HG02885 (cell line): ENCODE measurements at regions not wholly inside any gene's neighbourhood (a gene's known extent, or its start where the extent isn't known, plus 50 kb on each side); places are given as distances from the start of the nearest gene placed in this dataset.
A peak's percentile ranks its signal among the peaks of the same experiment; 100 is the strongest.

ENCODE experiments used
- ATAC-seq: cut with Tn5 transposase; IDR thresholded peaks from one replicate; pipeline ENCODE4 v1.9.1; 2021; ENCODE audit warnings: mild to moderate bottlenecking; ENCODE audit not compliant: unreplicated experiment, poor library complexity

DNA sequence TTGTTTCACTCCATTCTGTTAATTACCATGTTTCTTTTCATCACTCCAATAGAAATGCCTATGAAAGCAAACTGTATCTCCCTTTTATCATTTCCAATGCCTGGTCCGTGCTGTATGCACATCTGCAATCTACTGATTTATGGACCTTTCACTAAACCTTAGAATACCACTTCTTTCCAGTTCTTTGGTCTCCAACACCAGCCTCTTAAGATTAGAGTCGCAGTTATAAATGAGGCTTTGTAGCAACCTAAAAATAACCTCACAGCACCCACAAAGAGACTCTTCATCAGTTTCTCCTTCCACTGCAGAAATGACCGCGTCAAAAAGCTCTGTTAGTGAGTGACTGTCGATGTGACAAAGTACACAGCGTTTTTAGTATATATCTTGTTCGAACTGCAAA lies 282.6 kb downstream of the ADGRA3 start:
- ATAC-seq = no peak

GRCh38 chr4:22220965-22221364 lies 272.4 kb upstream of the KCNIP4 start:
- no peak for ATAC-seq

GRCh38 chr4:22217480-22217879 lies 268.9 kb upstream of the KCNIP4 start:
- no peak for ATAC-seq

DNA sequence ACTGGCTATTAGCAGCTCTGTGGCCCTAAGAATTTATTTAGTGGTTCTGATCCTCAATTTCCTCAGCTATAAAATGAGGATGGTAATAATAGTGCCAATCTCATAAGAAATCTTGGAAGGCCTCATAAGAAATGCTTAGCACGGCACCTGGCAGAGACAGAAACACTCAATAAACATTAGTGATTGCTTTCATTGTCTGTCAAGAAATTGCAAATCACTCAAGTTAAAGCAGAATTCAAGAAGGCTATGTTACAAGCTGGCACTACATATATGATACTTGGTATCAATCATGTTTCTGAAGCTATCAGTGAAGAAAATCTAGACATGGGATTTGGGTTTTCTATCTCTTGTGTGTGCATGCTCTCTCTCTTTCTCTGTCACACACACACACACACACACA lies 267.7 kb upstream of the KCNIP4 start:
- no peak for ATAC-seq

DNA sequence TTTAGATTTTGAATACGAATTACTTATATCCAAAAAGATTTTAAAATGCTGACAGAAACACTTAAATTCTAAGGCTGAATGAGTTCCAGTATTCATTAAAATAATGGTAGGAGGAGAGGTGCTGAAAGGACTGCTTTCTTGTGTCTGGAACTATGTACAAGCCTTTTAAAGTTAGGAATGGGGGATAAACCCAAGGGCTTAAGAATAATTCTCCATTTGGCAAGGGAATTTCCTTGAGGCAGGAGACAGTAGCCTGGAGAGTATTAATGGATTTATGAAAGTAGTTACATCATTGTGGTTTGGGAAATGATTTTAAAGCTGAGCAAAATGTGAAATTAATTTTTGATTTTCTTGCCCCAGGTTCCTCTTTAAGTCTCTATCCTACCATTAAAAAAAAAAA lies 266.5 kb upstream of the KCNIP4 start:
- ATAC-seq = no peak

GRCh38 chr4:22203711-22204011 lies 255.1 kb upstream of the KCNIP4 start:
- ATAC-seq = no peak

- no peak for ATAC-seq
These were observed 254.6 kb upstream of the KCNIP4 start for GRCh38 chr4:22202975-22203710.

DNA sequence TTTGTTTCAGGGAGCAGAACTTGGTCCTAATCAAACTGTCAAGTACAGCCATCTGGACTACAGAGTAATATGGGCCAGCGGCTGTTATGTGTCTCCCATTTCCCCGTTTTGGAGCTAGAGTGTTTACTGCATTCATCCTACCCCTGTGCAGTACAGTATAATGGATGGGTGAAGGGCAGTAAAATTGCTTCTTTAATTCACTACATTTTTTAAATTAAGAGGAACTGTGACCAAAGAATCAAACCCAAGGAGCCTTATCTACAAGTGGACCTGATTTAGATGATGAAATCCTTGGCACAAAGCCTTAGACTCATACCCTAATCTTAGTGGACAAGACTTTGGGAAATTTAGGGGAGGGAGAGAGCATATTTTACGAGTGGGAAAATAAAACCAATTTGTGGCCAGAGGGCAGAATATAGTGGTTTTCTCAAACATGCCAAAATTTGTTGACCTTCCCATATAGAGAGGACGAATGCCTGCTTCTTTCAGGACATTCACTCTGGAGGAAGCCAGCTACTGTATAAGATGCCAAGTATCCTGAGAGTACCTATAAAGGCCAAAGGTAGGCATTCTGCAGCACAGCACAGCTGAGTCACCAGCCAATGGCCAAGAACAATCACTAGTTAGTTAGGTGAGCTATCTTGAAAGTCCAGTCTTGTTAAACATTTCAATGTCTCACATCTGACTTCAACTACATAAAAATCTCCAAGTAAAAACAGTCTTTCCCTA lies 253.8 kb upstream of the KCNIP4 start:
- ATAC-seq = no peak

- ATAC-seq = no peak
These were observed 252.7 kb upstream of the KCNIP4 start for GRCh38 chr4:22201256-22201655.

DNA sequence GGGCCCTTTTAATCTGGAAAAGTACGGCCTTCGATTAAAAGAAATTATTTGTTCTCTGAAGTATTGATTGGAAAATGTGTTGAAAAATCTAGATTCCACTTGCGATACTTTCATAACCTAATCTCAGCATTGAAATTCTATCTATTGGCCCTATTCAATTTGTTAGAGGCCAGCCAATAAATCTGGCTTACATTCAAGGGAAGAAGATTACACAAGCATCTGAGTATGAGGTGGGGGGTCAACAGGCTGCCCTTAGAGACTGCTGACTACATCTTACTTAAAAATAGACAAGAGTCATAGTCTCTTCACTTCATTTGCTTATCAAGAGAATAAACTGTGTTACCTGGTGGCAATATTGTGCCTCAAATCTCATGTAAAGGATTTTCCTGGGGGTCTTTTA lies 248.0 kb upstream of the KCNIP4 start:
- ATAC-seq = no peak

DNA sequence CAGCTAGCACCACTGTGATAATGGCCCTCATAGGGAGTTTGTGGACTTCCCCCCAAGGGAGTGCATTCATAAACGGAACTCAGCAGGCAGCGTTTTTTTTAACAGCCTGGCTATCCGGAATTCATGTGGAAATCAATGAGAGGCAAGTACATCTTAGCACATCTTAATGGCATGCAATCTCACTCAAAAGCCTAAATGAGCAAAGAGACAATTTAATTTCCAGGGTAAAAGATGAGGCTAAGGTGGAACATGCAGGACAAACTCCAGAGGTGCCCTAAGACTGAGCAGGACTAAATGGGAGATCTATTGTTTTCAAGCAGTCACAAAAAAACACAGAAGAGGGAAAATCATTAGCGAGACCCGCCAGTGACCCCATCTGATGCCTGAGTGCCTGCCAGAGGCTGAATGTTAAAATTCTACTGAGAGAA lies 243.5 kb upstream of the KCNIP4 start:
- no peak for ATAC-seq

- no peak for ATAC-seq
These were observed 243.0 kb upstream of the KCNIP4 start for GRCh38 chr4:22191565-22191964.

DNA sequence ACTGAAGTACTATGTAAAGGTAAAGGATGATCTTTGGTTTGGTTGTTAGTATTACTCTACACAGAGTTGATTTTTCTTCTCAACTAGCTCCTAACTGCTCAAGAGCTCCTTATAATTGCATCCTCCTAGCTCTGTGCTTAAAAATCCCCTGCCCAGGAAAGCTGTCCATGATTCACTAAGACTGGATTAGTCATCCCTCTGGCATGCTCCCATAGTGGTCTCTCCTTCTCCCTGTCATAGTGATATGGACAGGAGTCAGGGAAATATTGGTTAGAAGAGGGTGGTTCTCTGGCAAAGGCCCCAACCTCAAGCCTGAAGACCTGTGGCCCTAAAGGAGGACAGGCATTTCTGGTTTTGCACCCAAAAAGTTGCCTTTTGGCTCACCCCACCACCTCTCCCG lies 242.3 kb upstream of the KCNIP4 start:
- ATAC-seq = no peak

DNA sequence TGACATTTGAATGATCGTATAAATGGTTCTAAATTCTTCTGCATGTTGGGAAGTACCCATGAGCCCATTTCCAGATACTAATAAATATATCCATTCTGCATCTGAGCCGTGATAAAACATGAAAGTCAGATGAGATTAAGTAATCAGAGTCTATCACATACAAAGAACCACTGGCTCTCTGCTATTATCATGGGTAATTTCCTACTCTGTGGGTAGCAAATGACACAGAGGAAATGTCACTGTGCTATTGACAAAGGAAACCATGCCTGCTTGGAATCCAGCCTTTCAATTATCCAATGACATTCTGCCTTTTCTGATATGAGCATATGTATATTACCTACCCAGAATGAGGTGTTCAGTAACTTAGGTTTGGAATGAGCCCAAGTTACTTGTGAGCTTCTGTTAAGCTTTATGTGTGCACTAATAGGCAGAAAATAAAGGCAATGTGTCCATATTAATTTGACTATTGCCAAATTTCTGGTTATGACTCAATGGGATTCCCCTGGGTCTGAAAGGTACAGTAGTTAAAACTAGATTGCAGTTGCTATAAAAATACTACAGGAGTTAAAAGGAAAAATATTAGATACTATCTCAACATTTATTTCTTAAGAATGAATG lies 238.7 kb upstream of the KCNIP4 start:
- ATAC-seq = no peak

- ATAC-seq = no peak
These were observed 233.2 kb upstream of the KCNIP4 start for GRCh38 chr4:22181736-22182135.

DNA sequence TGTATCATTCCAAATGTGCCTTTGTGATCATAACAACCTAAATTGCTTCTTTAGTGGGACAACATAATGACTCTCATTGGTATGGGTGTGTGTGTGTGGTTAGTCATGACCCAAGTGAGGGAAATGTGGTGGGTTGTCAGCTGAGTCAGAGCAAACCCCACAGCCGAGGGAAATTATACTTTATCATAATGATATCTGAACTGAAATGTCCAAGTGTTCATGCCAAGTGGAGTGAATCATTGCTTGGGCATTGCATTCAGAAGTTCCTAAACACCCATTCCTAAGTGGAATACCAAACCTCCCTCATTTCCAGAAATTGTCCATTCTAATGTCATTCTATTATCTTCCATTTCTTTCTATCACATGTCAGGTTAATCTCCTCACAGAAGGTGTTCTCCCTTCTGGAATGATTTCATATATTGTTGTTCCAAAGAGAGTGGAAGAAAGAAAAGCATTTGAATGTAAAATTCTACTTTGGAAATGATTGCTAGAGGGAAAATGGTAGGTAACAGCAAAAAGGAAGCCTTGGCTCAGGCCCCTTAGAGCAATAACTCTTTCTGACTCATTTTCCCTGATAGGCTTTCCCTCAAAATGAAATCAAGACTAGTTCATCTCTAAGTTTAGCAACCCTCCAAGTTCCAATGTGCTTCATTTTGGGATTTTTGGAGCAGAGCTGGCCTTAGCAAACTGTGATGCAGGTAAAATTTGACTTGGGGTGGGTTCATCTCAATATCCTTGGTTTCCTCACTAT lies 230.7 kb upstream of the KCNIP4 start:
- no peak for ATAC-seq

GRCh38 chr4:22174640-22175039 lies 226.1 kb upstream of the KCNIP4 start:
- ATAC-seq = peak; percentile 75

DNA sequence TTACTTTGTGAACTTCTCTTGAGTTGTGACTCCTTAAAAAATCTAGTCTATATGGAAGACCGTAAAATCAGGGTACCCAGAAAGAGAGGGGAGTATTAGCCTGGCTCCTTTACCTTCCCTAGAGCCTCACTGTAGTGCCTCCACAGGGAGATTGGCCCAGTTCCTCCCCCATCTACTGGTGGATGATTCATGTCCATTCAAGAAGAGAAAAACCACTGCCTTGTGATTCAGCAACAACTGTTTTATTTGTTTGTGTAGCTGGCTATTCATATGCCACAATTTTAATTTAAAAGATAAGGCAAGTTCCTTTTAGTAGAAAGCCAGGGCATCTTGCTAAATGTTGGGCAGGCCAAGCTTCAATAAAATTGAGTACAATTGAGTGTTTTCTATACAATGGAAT lies 221.8 kb upstream of the KCNIP4 start:
- ATAC-seq = no peak

- ATAC-seq = no peak
These were observed 218.6 kb upstream of the KCNIP4 start for GRCh38 chr4:22167201-22167600.

- ATAC-seq = no peak
These were observed 213.9 kb upstream of the KCNIP4 start for GRCh38 chr4:22162454-22162853.

DNA sequence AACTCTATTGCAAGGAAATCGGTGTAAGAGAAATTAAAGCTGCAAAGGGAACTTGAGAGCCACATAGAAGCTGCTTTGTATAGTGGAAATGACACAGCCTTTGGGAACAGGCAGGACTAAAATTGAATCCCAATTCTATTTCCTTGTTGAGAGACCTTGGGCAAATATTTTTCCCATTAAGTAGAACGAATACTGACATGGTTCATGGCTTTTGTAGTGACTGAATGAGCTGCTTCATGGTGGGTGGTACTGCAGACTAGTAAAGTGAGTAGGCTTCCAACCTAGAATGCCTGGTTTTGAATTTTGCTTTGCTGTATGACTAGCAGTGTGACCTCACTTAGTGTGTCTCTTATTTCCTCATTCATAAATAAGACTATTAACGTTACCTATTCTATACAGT lies 182.2 kb upstream of the KCNIP4 start:
- no peak for ATAC-seq
